GM23248 (cell line): ENCODE measurements at regions not wholly inside any gene's neighbourhood (a gene's known extent, or its start where the extent isn't known, plus 50 kb on each side); places are given as distances from the start of the nearest gene placed in this dataset.

Experiments
- EZH2 ChIP-seq: fragments of 200-600 bp; sonication (generic); IDR thresholded peaks from 2 replicates; pipeline ENCODE4 v1.6.1; 2018; ENCODE audit warnings: antibody characterized with exemption, mild to moderate bottlenecking; ENCODE audit not compliant: insufficient read depth, poor library complexity, severe bottlenecking
- EZH2phosphoT487 ChIP-seq: fragments of 200-600 bp; sonication (generic); IDR thresholded peaks from 2 replicates; pipeline ENCODE4 v1.6.1; 2018; ENCODE audit warnings: antibody characterized with exemption, moderate library complexity, mild to moderate bottlenecking, low read depth; ENCODE audit not compliant: insufficient read depth

DNA sequence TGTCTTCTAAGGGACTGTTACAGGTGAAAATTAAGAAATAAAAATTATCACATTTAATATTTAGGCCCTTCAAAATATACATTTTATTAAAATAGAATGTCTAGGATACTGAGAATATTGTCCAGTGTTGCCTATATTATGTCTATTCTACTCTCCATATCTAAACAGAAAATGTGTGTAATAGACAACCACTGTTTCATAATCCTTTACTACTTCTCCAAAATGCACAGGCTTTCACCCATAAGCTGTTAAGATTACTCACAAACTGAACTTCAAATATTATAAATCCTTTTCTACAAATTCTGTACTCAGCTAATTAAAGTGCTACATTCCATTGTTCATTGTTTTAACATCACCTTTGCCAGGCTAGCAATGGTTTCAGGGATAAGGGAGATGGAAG, 56.7 kb upstream of the TFEC start:
- TF ChIP-seq EZH2phosphoT487: no peak
- TF ChIP-seq EZH2: no peak
